ENCODE measurements at regions not wholly inside any gene's neighbourhood (a gene's known extent, or its start where the extent isn't known, plus 50 kb on each side); places are given as distances from the start of the nearest gene placed in this dataset.

DNA sequence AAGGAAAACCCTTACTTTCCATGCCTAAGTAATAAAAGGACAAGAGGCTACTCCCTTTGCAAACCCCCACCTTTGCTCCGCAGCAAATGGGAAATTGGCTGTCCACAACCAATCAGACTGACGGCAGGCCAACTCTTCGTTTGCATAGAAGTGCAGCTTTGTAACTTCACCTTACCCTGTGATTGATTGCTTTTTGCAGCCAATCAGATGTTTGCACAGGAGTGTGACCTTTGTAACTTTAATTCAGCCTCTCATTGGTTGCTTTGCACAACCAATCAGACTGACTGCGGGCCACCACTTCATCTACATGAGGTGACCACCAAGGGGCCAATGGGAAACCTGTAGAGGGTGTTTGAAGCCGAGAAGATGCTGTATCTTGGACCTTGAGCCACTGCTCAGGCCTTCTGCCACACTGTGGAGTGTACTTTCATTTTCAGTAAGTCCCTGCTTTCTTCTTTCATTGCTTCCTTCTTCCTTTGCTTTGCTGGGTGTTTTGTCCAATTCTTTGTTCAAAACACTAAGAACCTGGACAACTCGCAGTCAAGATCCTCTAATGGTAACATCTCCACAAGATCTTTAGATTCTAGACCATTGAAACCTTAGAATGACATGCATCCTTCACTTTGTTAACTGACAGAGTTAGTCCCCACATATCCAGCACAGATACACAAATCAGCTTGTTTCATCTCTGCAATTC lies 51.3 kb upstream of the FREM1 start (continued):
- TF ChIP-seq RAD21 (IDR thresholded peaks at IDR 0.05 in 1 of 2, conservative IDR thresholded peaks at IDR 0.05 in 1 of 2; ENCODE audit: low read depth in 2 of 2, low read length in 2 of 2) (no peak), KDM5A (IDR thresholded peaks at IDR 0.05; ENCODE audit: low read length) (no peak), USF2 (IDR thresholded peaks at IDR 0.05; ENCODE audit: low read length) (no peak)
